ENCODE measurements at regions not wholly inside any gene's neighbourhood (a gene's known extent, or its start where the extent isn't known, plus 50 kb on each side); places are given as distances from the start of the nearest gene placed in this dataset.

DNA sequence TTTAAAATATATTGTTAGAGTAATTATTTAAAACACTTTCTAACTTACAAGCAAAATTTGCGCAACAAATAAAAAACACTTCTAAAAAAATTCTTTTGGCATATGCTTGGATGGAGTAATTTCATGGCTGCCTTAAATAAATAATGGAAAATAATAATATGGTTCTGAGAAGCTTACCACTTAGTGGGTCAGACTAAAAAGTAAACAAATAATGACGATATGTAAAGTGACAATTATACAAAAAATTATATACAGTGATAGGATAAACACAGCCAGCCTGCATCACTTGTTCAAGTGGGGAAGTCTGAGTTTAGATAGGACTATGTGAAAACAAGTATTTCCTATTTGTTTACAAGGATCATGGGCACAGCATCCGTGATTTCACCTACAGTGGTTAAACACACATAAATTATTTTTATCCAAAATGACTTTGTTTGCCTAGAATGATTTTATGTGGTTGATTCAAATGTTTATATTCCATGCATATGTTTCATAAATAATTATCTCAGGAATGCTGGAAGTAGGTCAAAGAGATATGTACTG, 141.7 kb upstream of the SEMA3D start:
- intact Hi-C loops (cut with DNase I): no loop called here
- no peak overlapping the region for H3K27ac ChIP-seq
- no peak overlapping the region for H3K4me3 ChIP-seq
- H3K4me1 ChIP-seq: no peaks in the 10 kb centered on the region
- no peaks in the 10 kb centered on the region for H3K27me3 ChIP-seq
- TF ChIP-seq, protein P1, sequence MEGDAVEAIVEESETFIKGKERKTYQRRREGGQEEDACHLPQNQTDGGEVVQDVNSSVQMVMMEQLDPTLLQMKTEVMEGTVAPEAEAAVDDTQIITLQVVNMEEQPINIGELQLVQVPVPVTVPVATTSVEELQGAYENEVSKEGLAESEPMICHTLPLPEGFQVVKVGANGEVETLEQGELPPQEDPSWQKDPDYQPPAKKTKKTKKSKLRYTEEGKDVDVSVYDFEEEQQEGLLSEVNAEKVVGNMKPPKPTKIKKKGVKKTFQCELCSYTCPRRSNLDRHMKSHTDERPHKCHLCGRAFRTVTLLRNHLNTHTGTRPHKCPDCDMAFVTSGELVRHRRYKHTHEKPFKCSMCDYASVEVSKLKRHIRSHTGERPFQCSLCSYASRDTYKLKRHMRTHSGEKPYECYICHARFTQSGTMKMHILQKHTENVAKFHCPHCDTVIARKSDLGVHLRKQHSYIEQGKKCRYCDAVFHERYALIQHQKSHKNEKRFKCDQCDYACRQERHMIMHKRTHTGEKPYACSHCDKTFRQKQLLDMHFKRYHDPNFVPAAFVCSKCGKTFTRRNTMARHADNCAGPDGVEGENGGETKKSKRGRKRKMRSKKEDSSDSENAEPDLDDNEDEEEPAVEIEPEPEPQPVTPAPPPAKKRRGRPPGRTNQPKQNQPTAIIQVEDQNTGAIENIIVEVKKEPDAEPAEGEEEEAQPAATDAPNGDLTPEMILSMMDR (IDR thresholded peaks at IDR 0.05): no peak
- DNase-seq (ENCODE audit: low spot score in 2 of 2): no peak
- no peaks in the 10 kb centered on the region for H3K36me3 ChIP-seq
- no peaks in the 10 kb centered on the region for H3K9me3 ChIP-seq

DNA sequence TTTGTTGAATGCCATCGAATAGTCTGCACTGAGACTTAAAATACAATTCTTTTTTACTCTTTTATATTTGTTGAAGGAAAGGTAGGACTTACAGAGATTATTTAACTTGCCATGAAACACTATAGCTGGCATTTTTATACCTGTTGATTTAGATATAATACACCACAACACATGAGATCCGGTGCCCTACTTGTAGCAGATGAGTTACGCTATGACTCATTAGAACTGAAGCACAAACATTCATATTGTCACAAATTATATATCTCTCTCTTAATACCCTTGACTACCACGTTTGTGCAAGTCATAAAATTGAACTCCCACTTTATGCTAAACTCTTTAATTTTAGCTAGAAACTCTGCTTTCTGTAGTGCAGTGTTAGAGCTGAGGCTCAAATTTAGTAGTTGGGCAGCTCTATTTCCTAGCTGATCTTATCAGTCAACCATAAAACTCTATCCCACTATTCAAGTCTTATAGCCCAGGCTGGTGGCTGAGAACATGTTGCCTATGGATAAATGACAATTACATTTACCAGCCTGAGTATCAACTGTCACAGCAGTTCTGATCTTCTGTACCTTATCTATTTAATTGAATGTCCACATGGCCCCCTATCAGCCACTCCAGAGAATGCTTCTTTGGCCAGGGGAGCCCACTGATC, 137.4 kb upstream of the SEMA3D start:
- intact Hi-C loops (cut with DNase I): no loop called here
- no peak for DNase-seq (ENCODE audit: low spot score in 2 of 2)
- H3K9me3 ChIP-seq: no peaks in the 10 kb centered on the region
- no peak overlapping the region for H3K27ac ChIP-seq
- no peaks in the 10 kb centered on the region for H3K27me3 ChIP-seq
- TF ChIP-seq, protein P1 (IDR thresholded peaks at IDR 0.05): no peak
- no peak overlapping the region for H3K4me3 ChIP-seq
- no peaks in the 10 kb centered on the region for H3K4me1 ChIP-seq
- H3K36me3 ChIP-seq: no peaks in the 10 kb centered on the region

DNA sequence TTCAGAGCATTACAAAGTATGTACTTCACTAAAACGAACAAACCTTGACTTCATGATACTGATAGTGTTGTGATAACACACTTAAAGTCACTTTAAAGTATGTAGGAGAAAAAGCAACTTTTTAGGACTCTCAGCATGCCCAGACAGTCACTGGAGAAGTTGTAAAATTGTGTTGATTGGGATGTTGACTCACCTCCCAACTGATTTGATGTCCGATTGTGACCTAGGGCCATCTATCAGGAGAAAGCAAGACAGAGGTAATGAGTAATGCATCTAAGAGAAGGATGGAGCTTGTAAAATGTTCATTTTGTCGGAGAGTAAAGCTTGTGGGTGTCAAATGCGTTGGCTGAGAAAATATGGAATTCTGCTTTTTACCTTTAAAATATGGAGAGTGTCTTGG, 135.4 kb upstream of the SEMA3D start:
- Histone ChIP-seq H3K4me1 (no peaks in the 10 kb centered on the region), H3K4me3 (no peak overlapping the region), H3K27ac (no peak overlapping the region), H3K27me3 (no peaks in the 10 kb centered on the region), H3K36me3 (no peaks in the 10 kb centered on the region), H3K9me3 (no peaks in the 10 kb centered on the region)
- TF ChIP-seq, protein P1 (IDR thresholded peaks at IDR 0.05): no peak
- no peak for DNase-seq (ENCODE audit: low spot score in 2 of 2)
- intact Hi-C loops (cut with DNase I): no loop called here

DNA sequence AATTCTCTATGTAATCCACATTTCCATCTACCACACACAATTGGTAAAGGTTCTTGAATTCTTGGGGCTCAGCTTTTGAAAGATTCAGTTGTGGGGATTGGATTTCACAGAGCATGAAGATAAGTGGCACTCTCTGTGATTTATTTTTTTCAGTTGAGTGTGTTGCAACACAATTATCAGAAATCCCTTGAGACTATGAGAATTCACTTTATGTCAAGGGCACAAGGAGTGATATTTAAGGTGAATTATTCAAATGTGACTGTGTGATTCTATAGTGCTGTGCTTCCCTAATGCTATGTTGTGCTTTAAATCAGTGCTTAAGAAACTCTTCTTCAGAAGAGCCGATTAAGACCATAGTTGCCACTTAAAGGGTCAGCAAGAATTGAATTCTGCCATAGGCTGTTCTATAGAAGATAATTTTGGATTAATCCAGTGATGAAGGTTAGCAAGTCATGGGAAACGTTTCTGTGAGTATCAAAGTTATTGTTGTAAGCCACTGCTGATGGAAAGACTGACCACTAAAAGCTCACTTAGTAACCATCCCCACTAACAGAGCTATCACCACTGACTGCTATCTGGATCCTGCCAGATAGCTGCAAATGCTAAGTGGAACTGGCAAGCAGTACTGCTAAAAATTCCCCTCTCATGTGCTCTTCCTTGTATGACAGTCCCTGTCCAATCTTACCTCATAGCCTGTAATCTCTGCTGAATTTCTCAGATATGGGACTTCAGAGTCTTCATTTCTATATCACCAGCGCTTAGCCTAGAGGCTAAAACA, 134.0 kb upstream of the SEMA3D start:
- Histone ChIP-seq H3K27me3 (no peaks in the 10 kb centered on the region), H3K9me3 (no peaks in the 10 kb centered on the region), H3K27ac (no peak overlapping the region), H3K36me3 (no peaks in the 10 kb centered on the region), H3K4me3 (no peak overlapping the region), H3K4me1 (no peaks in the 10 kb centered on the region)
- no peak for DNase-seq (ENCODE audit: low spot score in 2 of 2)
- TF ChIP-seq, protein P1 (IDR thresholded peaks at IDR 0.05): no peak
- intact Hi-C loops (cut with DNase I): no loop called here

DNA sequence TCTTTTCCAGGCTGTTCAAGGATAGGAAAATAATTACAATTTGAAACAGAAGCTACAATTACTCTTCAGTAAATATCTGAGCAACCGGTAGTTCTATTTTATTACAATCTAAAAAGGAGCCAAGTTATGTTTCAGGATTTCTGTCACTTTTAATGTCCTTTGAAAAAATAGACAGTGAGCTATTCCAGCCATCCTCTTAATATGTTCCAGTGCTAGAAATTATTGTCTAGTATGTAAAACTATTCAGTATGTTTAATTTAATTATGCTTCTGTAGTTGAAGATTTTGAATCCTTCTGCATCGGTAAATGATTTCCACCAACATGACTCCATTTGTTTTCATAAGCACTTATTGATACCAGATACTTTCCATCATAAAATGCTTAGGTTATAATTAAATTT, 129.6 kb upstream of the SEMA3D start:
- Histone ChIP-seq H3K27ac (no peak overlapping the region), H3K9me3 (no peaks in the 10 kb centered on the region), H3K4me1 (no peaks in the 10 kb centered on the region), H3K27me3 (no peaks in the 10 kb centered on the region), H3K36me3 (no peaks in the 10 kb centered on the region), H3K4me3 (no peak overlapping the region)
- TF ChIP-seq, protein P1 (IDR thresholded peaks at IDR 0.05): no peak
- intact Hi-C loops (cut with DNase I): no loop called here
- DNase-seq (ENCODE audit: low spot score in 2 of 2): no peak

Data from ascending aorta (tissue), 2 donors.